ENCODE measurements at regions not wholly inside any gene's neighbourhood (a gene's known extent, or its start where the extent isn't known, plus 50 kb on each side); places are given as distances from the start of the nearest gene placed in this dataset.

DNA sequence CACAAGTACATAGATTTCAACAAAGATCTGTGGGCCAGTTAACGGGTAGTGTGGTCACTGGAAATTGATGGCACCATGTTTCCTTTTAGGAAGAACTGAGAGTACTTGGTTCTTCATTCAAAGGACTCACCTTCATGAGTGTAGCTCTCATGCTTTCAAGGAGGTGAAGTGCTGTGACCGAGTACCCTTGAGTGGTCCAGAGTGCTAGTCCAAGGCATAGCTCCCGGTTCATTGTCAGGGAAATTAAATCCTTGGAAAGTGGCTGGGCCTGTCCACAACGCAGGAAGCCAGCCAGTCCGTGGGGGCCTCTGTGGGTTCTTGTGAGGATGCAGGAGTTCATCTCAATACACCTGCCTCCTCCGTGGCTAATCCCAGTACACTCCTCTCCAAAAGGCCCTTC lies 295.1 kb downstream of the GALR1 start:
- Histone ChIP-seq H3K36me3 (no peaks in the 10 kb centered on the region), H3K4me3 (no peak overlapping the region), H3K4me1 (ENCODE audit: control insufficient read depth in 1 of 2, low read depth in 2 of 2) (no peaks in the 10 kb centered on the region), H3K27ac (no peak overlapping the region), H3K9me3 (no peaks in the 10 kb centered on the region), H3K27me3 (replicated peaks; ENCODE audit: insufficient read depth) (no peaks in the 10 kb centered on the region)
- ATAC-seq (ENCODE audit: insufficient number of reproducible peaks, low FRiP score, low read depth) = no peak
- no peak for DNase-seq (ENCODE audit: low spot score)
- TF ChIP-seq, protein P1, sequence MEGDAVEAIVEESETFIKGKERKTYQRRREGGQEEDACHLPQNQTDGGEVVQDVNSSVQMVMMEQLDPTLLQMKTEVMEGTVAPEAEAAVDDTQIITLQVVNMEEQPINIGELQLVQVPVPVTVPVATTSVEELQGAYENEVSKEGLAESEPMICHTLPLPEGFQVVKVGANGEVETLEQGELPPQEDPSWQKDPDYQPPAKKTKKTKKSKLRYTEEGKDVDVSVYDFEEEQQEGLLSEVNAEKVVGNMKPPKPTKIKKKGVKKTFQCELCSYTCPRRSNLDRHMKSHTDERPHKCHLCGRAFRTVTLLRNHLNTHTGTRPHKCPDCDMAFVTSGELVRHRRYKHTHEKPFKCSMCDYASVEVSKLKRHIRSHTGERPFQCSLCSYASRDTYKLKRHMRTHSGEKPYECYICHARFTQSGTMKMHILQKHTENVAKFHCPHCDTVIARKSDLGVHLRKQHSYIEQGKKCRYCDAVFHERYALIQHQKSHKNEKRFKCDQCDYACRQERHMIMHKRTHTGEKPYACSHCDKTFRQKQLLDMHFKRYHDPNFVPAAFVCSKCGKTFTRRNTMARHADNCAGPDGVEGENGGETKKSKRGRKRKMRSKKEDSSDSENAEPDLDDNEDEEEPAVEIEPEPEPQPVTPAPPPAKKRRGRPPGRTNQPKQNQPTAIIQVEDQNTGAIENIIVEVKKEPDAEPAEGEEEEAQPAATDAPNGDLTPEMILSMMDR (IDR thresholded peaks at IDR 0.05) = no peak

DNA sequence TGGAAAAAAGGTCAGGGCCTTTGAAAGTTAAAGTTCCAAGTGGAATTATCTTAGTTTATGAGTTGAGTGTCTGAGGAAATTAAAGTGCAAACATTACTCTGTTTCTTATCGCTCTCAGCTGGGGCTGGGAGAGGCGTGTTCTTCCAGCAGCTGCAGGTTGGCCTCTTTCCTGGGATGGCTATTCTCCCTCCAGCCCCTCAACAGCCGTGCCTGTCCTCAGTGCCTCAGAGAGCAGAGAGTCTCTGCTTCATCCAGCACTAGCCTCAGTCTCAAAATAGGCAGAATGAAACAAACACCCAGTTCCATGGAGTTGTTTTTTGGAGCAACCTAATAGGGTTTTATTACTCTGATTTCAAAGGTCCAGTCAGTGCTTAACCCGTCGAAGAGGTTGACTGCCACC lies 298.1 kb downstream of the GALR1 start:
- Histone ChIP-seq H3K27ac (no peak overlapping the region), H3K36me3 (no peaks in the 10 kb centered on the region), H3K27me3 (replicated peaks; ENCODE audit: insufficient read depth) (no peaks in the 10 kb centered on the region), H3K4me3 (no peak overlapping the region), H3K4me1 (ENCODE audit: control insufficient read depth in 1 of 2, low read depth in 2 of 2) (no peaks in the 10 kb centered on the region), H3K9me3 (no peaks in the 10 kb centered on the region)
- ATAC-seq (ENCODE audit: insufficient number of reproducible peaks, low FRiP score, low read depth) (no peak), DNase-seq (ENCODE audit: low spot score) (no peak)
- TF ChIP-seq, protein P1 (IDR thresholded peaks at IDR 0.05) = no peak

DNA sequence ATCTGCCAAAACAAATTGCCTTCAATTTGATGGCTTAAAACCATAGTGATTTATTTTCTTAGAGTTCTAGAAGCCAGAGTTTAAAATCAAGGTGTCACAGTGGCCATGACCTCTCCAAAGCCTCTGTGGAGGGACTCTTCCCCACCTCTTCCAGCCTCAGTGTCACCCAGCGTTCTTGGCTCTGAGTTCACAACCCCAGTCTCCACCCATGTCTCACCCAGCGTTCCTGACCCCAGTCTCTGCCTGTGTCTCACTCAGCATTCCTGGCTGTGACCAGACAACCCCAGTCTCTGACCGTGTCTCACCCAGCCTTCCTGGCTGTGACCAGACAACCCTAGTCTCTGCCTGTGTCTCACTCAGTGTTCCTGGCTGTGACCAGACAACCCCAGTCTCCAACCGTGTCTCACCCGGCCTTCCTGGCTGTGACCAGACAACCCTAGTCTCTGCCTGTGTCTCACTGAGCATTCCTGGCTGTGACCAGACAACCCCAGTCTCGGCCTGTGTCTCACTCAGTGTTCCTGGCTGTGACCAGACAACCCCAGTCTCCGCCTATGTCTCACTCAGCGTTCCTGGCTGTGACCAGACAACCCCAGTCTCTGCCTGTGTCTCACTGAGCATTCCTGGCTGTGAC lies 299.3 kb downstream of the GALR1 start:
- Histone ChIP-seq H3K9me3 (no peaks in the 10 kb centered on the region), H3K36me3 (no peaks in the 10 kb centered on the region), H3K4me3 (no peak overlapping the region), H3K4me1 (ENCODE audit: control insufficient read depth in 1 of 2, low read depth in 2 of 2) (no peaks in the 10 kb centered on the region), H3K27me3 (replicated peaks; ENCODE audit: insufficient read depth) (no peaks in the 10 kb centered on the region), H3K27ac (no peak overlapping the region)
- ATAC-seq (ENCODE audit: insufficient number of reproducible peaks, low FRiP score, low read depth) = no peak
- TF ChIP-seq, protein P1 (IDR thresholded peaks at IDR 0.05) = no peak
- no peak for DNase-seq (ENCODE audit: low spot score)

DNA sequence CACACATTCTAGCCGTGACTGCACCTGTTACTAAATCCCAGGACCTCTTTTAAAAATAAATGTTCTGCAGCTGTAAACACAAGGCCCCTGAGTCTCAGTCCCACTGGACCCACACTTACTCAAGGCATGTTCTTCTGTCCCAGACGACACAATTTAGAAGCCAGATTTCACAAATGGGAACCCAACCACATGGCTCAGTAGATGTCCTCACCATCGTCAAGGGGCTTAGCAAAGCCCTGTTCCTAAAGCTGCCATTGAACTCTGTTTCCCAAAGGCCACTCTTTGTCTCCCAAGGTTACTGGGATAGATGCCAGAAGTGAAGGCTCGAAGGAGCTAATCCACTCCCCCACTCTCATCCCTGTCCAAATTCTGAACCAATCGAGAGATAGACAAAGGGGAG lies 301.0 kb downstream of the GALR1 start:
- Histone ChIP-seq H3K27ac (no peak overlapping the region), H3K4me3 (no peak overlapping the region), H3K4me1 (ENCODE audit: control insufficient read depth in 1 of 2, low read depth in 2 of 2) (no peaks in the 10 kb centered on the region), H3K9me3 (no peaks in the 10 kb centered on the region), H3K36me3 (no peaks in the 10 kb centered on the region), H3K27me3 (replicated peaks; ENCODE audit: insufficient read depth) (no peaks in the 10 kb centered on the region)
- ATAC-seq (ENCODE audit: insufficient number of reproducible peaks, low FRiP score, low read depth) (no peak), DNase-seq (ENCODE audit: low spot score) (no peak)
- TF ChIP-seq, protein P1 (IDR thresholded peaks at IDR 0.05) = no peak

DNA sequence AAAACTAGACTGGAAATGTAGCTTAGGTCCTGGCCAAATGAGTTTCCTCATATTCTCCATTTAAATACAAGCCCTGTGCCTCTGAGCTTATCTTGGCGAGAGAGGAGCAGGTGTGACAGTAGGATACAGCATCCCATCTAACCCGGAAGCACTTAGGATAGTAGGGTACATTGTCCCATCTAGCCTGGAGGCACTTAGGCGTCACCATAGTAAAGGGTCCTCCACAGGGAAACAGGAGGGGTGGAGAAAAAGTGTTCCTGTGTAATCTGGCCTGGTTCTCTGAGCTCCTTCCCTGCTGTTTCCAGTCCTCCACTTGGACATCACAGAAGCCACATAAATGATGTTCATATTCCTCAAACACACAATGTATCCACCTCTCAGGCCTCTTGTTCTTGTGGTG lies 301.4 kb downstream of the GALR1 start:
- TF ChIP-seq, protein P1 (IDR thresholded peaks at IDR 0.05) = no peak
- no peak for ATAC-seq (ENCODE audit: insufficient number of reproducible peaks, low FRiP score, low read depth)
- no peak overlapping the region for H3K27ac ChIP-seq
- DNase-seq (ENCODE audit: low spot score) = no peak
- H3K4me1 ChIP-seq (ENCODE audit: control insufficient read depth in 1 of 2, low read depth in 2 of 2) = no peaks in the 10 kb centered on the region
- H3K9me3 ChIP-seq = no peaks in the 10 kb centered on the region
- no peaks in the 10 kb centered on the region for H3K36me3 ChIP-seq
- no peaks in the 10 kb centered on the region for H3K27me3 ChIP-seq (replicated peaks; ENCODE audit: insufficient read depth)
- H3K4me3 ChIP-seq = no peak overlapping the region
